Vagina (tissue), 2 donors: ENCODE measurements at regions not wholly inside any gene's neighbourhood (a gene's known extent, or its start where the extent isn't known, plus 50 kb on each side); places are given as distances from the start of the nearest gene placed in this dataset.

ENCODE experiments used
- POLR2A ChIP-seq, 2 donors: fragments of 450-650 bp; IDR thresholded peaks; one replicate each; pipeline ENCODE4 v1.6.1; 2017; ENCODE audit warnings: antibody characterized with exemption in 2 of 2, mild to moderate bottlenecking in 2 of 2, moderate library complexity in 2 of 2
- POLR2AphosphoS5 ChIP-seq, 2 donors: sonication (generic); formaldehyde crosslinking; IDR thresholded peaks; one replicate each; pipeline ENCODE4 v1.9.0; 2017; ENCODE audit warnings: antibody characterized with exemption in 2 of 2, mild to moderate bottlenecking in 2 of 2, low read depth in 1 of 2; ENCODE audit not compliant: insufficient read depth in 1 of 2
- TF ChIP-seq, protein P1 (sequence below), 3 experiments: fragments of 450-650 bp in 2 of 3; fragments of 200-600 bp in 1 of 3; sonication (generic) in 1 of 3; IDR thresholded peaks; one replicate each; pipeline ENCODE4 v1.5.1; 2017 to 2019; ENCODE audit warnings: antibody characterized with exemption in 3 of 3, mild to moderate bottlenecking in 2 of 3, moderate library complexity in 2 of 3

DNA sequence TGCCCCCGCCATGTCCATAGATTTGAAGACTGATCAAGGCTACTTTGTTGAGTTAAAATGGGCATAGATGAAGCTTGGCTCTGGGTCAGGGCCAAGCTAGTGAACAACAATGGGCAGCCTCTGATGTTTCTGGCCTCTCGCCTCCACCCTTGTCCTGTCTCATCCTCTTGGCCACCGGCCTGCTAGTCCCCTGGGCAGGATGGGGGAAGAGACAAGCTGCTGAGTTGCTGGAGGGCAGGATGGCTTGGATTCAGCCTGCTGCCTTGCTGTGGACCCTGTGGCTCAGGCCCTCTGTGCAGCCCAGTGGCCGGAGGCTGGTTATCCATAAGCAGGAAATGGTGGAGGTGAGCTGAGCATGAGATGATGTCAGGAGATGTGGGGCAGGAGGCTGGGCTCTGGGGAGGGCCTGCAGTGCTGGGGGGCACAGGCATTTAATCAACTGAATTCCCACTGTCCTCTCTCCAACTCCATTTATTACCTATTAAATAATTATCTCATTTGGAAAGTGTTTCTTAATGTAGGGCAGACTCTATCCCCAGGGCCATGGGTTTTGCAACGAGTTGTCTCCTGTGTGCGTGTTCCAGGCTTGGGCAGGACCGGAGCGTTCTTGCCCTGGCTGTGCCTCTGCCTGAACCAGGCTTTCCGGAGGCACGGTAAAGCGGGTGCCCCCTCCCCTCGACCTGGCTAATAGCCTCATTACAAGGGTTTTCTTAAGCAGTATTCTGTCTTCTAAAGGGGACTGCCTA, 122.9 kb downstream of the GLI2 start:
- no peak for TF ChIP-seq POLR2A (IDR thresholded peaks at IDR 0.05)
- TF ChIP-seq, protein P1, sequence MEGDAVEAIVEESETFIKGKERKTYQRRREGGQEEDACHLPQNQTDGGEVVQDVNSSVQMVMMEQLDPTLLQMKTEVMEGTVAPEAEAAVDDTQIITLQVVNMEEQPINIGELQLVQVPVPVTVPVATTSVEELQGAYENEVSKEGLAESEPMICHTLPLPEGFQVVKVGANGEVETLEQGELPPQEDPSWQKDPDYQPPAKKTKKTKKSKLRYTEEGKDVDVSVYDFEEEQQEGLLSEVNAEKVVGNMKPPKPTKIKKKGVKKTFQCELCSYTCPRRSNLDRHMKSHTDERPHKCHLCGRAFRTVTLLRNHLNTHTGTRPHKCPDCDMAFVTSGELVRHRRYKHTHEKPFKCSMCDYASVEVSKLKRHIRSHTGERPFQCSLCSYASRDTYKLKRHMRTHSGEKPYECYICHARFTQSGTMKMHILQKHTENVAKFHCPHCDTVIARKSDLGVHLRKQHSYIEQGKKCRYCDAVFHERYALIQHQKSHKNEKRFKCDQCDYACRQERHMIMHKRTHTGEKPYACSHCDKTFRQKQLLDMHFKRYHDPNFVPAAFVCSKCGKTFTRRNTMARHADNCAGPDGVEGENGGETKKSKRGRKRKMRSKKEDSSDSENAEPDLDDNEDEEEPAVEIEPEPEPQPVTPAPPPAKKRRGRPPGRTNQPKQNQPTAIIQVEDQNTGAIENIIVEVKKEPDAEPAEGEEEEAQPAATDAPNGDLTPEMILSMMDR (IDR thresholded peaks at IDR 0.05) = no peak
- TF ChIP-seq POLR2AphosphoS5 (IDR thresholded peaks at IDR 0.05; ENCODE audit: insufficient read depth in 1 of 2, low read depth in 1 of 2) = no peak
